HG02981 (cell line): ENCODE measurements at regions not wholly inside any gene's neighbourhood (a gene's known extent, or its start where the extent isn't known, plus 50 kb on each side); places are given as distances from the start of the nearest gene placed in this dataset.

ENCODE experiments used
- ATAC-seq: cut with Tn5 transposase; IDR thresholded peaks from one replicate; pipeline ENCODE4 v1.9.1; 2021; ENCODE audit warnings: mild to moderate bottlenecking, moderate library complexity; ENCODE audit not compliant: unreplicated experiment

GRCh38 chr19:27793644-27794493 is 1419.1 kb downstream of the UQCRFS1 start:
- ATAC-seq: peak; percentile 90

DNA sequence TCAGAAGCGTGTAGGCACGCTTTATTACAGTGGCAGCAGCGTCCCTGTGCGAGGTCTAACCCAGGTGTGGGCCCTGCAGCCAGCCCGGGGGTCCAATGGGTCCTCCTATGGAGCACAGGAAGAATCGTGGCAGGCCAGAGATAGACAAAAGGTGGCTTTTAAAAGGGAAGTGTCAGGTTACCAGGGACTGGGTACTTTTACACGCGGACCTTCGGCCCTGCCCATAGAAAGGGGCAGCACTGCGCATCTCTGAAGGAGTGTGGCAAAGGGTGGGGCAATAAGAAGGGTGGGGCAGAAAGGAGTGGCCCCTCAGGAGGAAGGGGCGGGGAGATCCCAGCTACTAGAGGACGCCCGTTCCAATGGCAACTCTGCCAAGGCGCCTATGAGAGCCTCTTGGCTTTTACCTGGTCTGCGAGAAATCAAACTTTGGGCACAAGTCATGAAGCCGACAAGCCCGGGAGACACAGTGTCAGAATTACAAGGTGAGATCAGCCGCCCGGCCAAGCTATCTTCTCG is 1419.8 kb downstream of the UQCRFS1 start:
- peak; percentile 58 for ATAC-seq

- no peak for ATAC-seq
Observed at GRCh38 chr19:27792576-27793127, 1420.3 kb downstream of the UQCRFS1 start.

- ATAC-seq: no peak
Observed at GRCh38 chr19:27780367-27781075, 1432.4 kb downstream of the UQCRFS1 start.

- no peak for ATAC-seq
Observed at GRCh38 chr19:27779954-27780353, 1433.0 kb downstream of the UQCRFS1 start.

- no peak for ATAC-seq
Observed at GRCh38 chr19:27777726-27778125, 1435.2 kb downstream of the UQCRFS1 start.

DNA sequence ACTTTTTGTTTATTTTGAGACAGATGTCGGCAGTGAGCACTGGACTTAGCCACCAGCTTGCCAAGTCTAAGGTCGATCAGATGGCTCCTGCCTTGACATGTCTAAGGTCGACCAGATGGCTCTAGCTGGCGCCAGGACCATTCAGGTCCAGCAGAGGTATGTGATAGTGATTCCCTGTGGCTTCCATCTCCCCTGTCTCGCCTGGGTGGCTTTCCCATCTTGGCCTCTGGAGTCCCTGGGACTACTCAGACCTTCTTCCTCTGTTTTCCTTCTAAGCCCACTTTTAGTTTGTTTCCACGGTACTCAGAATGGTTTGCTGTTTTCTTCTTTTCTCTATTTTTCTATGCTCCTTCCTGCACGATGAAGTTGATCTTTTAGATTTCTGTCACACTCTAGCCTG is 1435.7 kb downstream of the UQCRFS1 start:
- no peak for ATAC-seq

GRCh38 chr19:27776524-27776923 is 1436.4 kb downstream of the UQCRFS1 start:
- no peak for ATAC-seq

GRCh38 chr19:27776020-27776419 is 1436.9 kb downstream of the UQCRFS1 start:
- no peak for ATAC-seq

DNA sequence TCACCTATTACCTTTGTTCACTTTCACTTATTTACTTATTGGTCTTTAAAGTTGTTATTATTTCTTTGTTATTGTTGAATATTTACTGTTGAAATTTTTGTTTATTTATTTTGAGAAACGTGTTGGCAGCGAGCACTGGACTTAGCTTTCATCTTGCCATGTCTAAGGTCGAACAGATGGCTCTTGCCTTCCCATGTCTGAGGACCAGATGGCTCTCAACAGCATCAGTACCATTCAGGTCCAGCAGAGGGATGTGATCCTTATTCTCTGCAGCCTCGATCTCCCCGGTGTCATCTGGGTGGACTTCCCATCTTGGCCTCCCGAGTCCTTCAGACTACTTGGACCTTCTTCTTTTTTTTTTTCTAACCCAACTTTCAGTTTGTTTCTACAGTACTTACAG is 1437.6 kb downstream of the UQCRFS1 start:
- ATAC-seq: no peak

- no peak for ATAC-seq
Observed at GRCh38 chr19:27774827-27775226, 1438.1 kb downstream of the UQCRFS1 start.

- no peak for ATAC-seq
Observed at GRCh38 chr19:27774337-27774736, 1438.6 kb downstream of the UQCRFS1 start.

GRCh38 chr19:27773318-27774094 is 1439.4 kb downstream of the UQCRFS1 start:
- no peak for ATAC-seq

DNA sequence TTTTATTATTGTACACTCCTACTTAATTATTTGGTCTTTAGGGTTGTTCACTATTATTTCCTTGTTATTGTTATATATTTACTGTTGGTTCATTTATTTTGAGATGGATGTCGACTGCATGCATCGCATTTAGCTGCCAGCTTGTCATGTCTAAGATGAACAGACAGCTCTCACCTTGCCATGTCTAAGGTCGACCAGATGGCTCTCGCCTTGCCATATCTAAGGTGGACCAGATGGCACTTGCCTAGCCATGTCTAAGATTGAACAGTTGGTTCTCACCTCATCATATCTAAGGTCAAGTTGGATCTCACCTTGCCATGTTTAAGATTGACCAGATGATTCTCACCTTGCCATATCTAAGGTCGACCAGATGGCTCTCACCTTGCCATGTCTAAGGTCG is 1440.9 kb downstream of the UQCRFS1 start:
- ATAC-seq: no peak

GRCh38 chr19:27770095-27770494 is 1442.9 kb downstream of the UQCRFS1 start:
- ATAC-seq: no peak

GRCh38 chr19:27767234-27767633 is 1445.7 kb downstream of the UQCRFS1 start:
- ATAC-seq: no peak

DNA sequence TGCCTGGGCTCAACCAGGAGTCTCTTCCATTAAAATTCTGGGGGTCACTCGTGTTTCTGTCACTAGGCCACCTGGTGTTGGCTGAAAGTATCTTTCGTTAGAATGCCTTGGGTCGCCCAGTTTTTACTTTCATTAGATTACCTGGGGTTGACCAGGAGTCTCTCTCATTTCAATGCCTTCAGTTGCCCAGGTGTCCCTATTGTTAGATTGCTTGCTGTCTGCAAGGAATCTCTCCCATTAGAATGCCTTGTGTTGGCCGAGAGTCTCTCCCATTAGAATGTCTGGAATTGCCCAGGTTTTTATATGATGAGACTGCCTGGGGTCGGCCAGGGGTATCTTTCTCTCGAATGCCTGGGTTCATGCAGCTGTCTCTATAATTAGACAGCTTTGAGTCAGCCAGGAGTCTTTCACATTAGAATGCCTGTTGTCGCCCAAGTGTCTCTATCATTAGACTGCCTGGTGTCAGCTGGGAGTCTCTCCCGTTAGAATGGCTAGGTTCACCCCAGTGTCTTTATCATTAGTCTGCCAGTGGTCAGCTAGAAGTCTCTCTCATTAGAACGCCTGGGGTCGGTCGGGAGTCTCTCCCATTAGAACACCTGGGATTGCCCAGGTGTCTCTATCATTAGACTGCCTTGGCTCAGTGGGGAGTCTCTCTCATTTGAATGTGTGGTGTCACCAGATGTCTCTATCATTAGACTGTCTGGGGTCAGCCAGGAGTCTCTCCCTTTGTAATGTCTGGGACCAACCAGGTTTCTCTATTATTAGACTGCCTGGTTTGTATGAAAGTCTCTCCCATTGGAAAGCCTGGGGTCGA is 1446.8 kb downstream of the UQCRFS1 start:
- no peak for ATAC-seq

GRCh38 chr19:27765397-27765796 is 1447.6 kb downstream of the UQCRFS1 start:
- ATAC-seq: no peak

DNA sequence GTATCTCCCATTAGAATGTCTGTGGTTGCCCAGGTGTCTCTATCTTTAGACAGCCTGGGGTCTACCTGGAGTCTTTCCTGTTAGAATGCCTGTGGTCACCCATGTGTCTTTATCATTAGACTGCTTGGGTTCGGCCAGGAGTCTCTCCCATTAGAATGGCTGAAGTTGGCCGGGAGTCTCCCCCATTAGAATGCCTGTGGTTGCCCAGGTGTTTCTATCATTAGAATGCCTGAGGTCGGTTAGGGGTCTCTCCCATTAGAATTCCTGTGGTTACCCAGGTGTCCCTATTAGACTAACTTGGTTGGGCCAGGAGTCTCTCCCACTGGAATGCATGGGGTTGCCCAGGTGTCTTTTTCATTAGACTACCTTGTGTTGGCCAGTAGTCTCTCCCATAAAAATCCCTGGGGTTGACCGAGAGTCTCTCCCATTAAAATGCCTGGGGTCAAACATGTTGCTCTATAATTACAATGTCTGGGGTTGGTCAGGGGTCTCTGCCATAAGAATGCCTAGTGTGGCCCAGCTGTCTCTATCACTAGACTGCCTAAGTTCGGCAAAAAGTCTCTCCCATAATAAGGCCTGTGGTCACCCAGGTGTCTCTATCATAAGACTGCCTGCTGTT is 1448.7 kb downstream of the UQCRFS1 start:
- no peak for ATAC-seq

GRCh38 chr19:27762933-27763332 is 1450.0 kb downstream of the UQCRFS1 start:
- ATAC-seq: no peak
